ENCODE measurements at regions not wholly inside any gene's neighbourhood (a gene's known extent, or its start where the extent isn't known, plus 50 kb on each side); places are given as distances from the start of the nearest gene placed in this dataset.

DNA sequence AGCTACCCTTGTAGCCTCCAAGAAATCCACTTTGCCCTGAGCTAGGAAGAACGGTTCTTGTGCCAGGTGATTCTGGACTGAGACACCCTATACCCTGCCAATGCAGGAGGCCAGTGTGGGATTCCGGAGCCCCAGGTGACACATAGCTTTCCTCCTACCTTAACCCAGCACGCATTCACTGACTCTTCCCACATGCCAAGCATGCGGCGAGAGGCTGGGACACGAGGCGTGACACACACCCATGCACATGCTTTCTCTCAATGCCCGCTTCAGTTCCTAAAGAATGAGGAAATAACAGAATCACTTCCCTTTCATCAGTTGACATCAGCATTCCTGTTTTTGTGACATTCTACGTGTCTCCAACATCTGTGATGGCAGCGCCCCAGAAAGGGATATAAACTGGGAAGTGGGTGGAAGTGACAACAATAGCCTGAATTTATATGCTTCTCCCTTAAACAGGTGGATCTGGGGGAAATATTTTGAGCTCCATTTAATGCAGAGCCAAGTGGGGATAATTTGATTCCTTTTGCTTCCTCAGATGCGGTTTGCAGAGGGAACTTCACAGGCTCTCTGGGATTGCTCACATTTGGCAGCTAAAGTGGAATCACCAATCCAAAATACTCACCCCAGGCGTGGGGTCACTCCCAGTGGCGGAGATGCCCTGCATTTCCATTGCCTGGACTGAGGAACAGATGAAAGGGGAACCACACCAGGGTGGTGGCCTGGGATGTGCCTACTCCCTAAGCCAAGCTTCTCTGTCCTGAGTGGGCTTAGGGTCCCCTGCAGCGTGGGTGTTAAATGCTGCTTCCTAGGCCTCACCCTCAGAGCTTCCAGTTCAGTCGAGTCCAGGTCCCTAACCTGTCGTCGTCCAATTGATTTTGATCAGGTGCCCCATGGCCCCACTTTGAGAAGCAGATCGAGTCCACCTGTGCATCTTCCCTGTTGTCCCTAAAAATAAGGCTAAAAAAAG, 445.1 kb downstream of the SIPA1L2 start:
- Mint-ChIP-seq H3K4me1 (no peaks in the 10 kb centered on the region), H3K4me3 (no peak overlapping the region), H3K36me3 (no peaks in the 10 kb centered on the region), H3K9me3 (no peaks in the 10 kb centered on the region), H3K27ac (no peak overlapping the region), H3K27me3 (peaks cover 39% of the 10 kb centered on the region)
- ATAC-seq = no peak

DNA sequence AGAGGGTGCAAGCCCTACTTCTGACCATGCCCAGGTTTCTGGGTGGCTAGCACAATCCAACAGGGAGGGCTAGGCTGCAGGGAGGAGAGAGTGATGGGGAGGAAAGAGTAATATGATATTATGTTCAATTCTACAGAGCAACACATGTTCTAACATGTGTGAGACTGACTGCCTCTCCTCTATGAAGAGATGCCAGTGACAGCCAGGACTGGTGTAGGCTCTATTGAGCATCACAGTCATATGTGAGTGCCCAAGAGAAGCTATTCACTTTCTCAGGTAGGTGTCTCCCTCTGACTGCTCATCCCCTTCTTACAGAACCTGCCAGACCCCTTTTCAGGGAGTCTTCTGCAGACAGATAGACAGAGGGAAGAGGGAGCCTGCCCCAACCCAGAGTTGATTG, 446.1 kb downstream of the SIPA1L2 start:
- no peaks in the 10 kb centered on the region for H3K4me1 Mint-ChIP-seq
- no peak for ATAC-seq
- H3K36me3 Mint-ChIP-seq = no peaks in the 10 kb centered on the region
- H3K4me3 Mint-ChIP-seq = no peak overlapping the region
- peaks cover 44% of the 10 kb centered on the region for H3K27me3 Mint-ChIP-seq
- H3K27ac Mint-ChIP-seq = no peak overlapping the region
- H3K9me3 Mint-ChIP-seq = no peaks in the 10 kb centered on the region

DNA sequence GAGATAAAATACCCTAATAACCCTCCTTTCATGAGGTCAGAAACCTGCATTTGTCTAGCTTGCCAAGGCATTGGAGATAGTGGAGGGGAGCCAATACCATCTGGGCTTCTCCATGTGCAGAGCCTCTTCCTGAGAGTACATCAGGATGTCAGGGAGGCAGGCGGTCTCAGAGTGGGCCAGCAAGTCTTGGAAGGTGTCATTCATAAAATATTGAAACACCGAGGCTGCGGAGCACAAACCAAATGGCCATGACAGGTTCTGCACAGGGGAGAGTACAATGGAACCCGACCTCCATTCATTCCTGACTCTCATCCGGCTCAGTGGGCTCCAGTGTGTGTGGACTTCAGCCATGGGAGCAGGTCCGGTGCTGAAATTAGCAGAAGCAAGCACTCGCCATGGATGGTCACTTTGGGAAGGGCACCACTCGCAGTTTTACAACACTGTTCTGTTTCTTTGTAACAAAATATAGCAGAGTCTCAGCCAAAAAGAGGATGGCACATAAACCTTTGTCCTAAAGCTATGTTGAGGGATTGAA, 446.6 kb downstream of the SIPA1L2 start:
- no peak overlapping the region for H3K4me3 Mint-ChIP-seq
- H3K27me3 Mint-ChIP-seq = peaks cover 49% of the 10 kb centered on the region
- H3K4me1 Mint-ChIP-seq = no peaks in the 10 kb centered on the region
- H3K36me3 Mint-ChIP-seq = no peaks in the 10 kb centered on the region
- no peak for ATAC-seq
- no peaks in the 10 kb centered on the region for H3K9me3 Mint-ChIP-seq
- H3K27ac Mint-ChIP-seq = no peak overlapping the region

DNA sequence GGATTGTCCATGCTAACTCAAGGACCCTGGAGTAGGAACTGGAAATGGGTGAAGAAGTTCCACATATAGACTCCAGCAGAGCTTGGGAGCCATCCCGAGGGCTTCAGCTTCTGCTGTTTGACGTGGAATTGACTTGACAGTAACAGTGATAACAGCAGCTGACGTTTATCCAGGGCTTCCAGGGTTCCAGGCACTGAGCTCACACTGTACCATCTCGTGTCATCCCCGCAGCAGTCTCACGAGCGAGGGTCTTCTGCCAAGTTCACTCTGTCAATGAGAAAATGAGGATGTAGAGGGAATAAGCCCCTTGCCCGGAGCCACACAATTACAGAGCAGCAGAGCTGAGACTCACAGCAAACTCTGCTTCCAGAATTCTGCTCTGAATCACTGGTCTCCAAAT, 447.7 kb downstream of the SIPA1L2 start:
- H3K36me3 Mint-ChIP-seq = no peaks in the 10 kb centered on the region
- no peak overlapping the region for H3K4me3 Mint-ChIP-seq
- no peaks in the 10 kb centered on the region for H3K4me1 Mint-ChIP-seq
- no peaks in the 10 kb centered on the region for H3K9me3 Mint-ChIP-seq
- no peak overlapping the region for H3K27ac Mint-ChIP-seq
- H3K27me3 Mint-ChIP-seq = peaks cover 51% of the 10 kb centered on the region
- ATAC-seq = no peak

DNA sequence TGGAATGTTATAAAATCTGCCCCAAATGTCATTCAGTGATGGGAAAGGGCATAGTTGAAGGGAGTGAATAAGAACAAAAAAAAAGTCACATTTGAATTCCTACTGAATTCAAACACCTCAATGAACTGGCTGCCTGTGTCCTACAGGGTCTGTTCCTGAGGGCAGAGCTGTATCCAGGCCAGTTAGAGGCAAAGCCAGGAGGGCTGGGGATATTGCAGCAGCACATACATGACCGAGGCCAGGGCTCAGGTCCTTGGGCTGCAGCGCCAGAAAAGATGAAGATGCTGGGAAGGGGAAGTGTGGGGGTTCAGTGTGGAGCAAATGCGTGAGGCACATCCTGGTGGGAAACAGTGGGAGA, 449.2 kb downstream of the SIPA1L2 start:
- ATAC-seq = no peak
- Mint-ChIP-seq H3K4me3 (no peak overlapping the region), H3K9me3 (no peaks in the 10 kb centered on the region), H3K4me1 (no peaks in the 10 kb centered on the region), H3K27me3 (peaks cover 50% of the 10 kb centered on the region), H3K36me3 (no peaks in the 10 kb centered on the region), H3K27ac (no peak overlapping the region)

DNA sequence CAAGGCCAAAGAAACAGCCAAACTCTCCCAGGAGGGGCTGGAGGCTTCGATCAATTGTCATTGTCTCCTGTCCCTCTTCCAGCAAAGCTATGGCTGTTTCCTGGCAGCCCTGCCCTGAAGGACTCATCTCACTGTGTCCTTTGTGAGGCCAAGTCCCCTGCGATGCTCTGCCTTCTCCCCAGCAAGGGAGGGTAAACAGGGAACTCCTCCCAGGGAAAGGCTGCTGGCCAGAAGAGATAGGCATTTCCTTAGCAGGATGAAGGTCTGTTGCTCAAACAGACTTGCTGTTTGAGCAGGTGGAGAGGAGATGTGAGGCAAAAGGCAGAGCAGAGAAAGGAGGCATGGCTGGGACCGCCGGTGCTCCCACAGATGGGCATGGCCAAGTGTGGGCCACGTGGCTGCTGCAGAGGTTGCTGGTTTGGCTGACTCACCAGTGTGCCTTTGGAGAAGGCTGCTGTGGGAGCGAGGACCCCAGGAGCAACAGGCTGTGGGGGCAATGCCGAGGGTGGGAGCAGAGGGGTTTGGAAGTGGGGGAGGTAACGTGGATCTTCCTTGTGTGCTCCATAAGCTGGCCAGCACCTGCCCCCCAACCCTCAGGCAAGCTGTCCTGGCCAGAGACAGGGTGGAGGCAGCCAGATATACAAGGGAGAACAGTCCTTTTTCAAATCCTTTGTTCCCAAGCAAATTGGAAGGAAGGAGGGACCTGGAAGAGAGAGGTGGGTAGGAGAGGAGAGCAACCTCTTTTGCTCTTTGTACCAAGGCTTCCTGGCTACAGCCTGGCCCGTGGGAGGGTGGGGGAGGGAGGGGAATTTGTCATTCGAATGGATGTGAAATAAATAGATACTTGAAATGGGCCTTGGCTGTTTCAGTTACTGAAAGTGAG, 449.8 kb downstream of the SIPA1L2 start:
- no peak overlapping the region for H3K27ac Mint-ChIP-seq
- ATAC-seq = no peak
- peaks cover 56% of the 10 kb centered on the region for H3K27me3 Mint-ChIP-seq
- no peaks in the 10 kb centered on the region for H3K9me3 Mint-ChIP-seq
- no peak overlapping the region for H3K4me3 Mint-ChIP-seq
- no peaks in the 10 kb centered on the region for H3K4me1 Mint-ChIP-seq
- no peaks in the 10 kb centered on the region for H3K36me3 Mint-ChIP-seq

DNA sequence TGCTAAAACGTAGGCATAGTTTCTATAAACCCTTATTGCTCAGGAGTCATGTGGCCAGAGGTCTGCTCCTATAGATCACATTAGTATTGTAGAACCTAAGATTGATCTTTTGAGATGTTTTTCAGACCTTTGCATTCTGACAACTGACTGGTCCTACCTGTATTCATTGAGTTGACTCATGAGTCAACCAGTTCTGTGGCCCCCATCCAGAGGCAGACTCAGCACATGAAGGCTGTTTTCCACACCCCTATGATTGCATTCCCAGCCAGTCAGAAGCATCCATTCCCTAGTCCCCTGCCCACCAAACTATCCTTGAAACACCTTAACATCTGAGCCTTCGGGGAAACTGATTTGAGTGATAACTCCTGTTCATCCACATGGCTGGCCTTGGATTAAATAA, 451.7 kb downstream of the SIPA1L2 start:
- H3K4me3 Mint-ChIP-seq = no peak overlapping the region
- no peak overlapping the region for H3K27ac Mint-ChIP-seq
- no peaks in the 10 kb centered on the region for H3K9me3 Mint-ChIP-seq

DNA sequence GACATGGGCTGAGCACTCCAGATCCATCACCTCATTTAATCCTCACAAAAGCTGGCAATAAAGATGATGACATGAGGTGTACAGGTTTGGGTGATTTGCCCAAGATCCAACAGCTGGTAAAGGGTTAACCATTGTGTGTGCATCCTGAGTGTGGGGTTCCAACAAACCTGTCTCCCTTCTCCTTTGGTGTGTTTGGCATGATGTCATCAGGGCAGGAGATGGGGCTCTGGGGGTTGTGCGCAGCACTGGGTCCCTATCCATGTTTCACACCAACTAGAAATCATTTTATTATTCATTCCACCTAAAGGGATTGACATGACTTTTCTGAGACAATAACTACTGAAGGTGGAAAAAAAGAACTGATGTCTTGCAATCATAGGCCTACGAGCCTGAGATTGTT, 452.5 kb downstream of the SIPA1L2 start:
- Mint-ChIP-seq H3K9me3 (no peaks in the 10 kb centered on the region), H3K27me3 (peaks cover 60% of the 10 kb centered on the region), H3K4me1 (no peaks in the 10 kb centered on the region), H3K4me3 (no peak overlapping the region), H3K36me3 (no peaks in the 10 kb centered on the region), H3K27ac (no peak overlapping the region)
- ATAC-seq = no peak

More for the DNA sequence above, 451.7 kb downstream of the SIPA1L2 start:
- peaks cover 60% of the 10 kb centered on the region for H3K27me3 Mint-ChIP-seq
- no peak for ATAC-seq
- H3K36me3 Mint-ChIP-seq = no peaks in the 10 kb centered on the region
- H3K4me1 Mint-ChIP-seq = no peaks in the 10 kb centered on the region

DNA sequence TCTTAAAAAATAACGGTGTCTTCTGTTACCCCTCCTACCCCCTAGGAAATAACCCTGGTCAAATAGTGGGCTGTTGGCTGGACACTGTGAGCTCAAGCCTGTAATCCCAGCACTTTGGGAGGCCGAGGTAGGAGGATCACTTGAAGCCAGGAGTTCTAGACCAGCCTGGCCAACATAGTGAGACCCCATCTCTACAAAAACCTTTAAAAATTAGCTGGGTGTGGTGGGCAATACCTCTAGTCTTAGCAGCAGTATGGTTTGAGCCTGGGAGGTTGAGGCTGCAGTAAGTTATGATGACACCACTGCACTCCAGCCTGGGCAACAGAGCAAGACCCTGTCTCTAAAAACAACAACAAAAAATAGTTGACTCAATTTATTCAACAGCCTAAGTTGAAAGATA, 453.7 kb downstream of the SIPA1L2 start:
- H3K27ac Mint-ChIP-seq = no peak overlapping the region
- H3K4me1 Mint-ChIP-seq = no peaks in the 10 kb centered on the region
- H3K4me3 Mint-ChIP-seq = no peak overlapping the region
- no peaks in the 10 kb centered on the region for H3K36me3 Mint-ChIP-seq
- H3K27me3 Mint-ChIP-seq = peaks cover 47% of the 10 kb centered on the region
- ATAC-seq = no peak
- no peaks in the 10 kb centered on the region for H3K9me3 Mint-ChIP-seq

DNA sequence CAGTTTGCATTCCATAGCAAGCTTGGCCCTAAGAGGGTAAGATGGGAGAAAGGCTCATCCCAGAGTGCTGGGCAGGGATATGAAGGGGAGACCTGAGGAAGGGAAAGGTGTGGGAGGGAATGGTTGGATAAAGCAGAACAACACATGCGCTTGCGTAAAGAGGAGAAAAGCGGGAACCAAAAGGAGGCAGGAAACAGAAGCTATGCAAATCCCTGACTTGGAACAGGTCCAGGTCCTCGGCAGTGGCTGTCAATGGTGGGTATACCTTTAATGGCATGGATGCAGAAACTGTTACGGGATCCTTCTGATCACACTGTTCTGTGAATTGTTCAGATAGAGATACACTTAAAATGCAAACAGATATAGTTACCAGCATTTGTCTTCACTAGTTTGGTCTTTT, 455.6 kb downstream of the SIPA1L2 start:
- H3K36me3 Mint-ChIP-seq = no peaks in the 10 kb centered on the region
- no peak overlapping the region for H3K4me3 Mint-ChIP-seq
- no peak for ATAC-seq
- no peaks in the 10 kb centered on the region for H3K4me1 Mint-ChIP-seq
- H3K27ac Mint-ChIP-seq = no peak overlapping the region
- peaks cover 33% of the 10 kb centered on the region for H3K27me3 Mint-ChIP-seq
- no peaks in the 10 kb centered on the region for H3K9me3 Mint-ChIP-seq

DNA sequence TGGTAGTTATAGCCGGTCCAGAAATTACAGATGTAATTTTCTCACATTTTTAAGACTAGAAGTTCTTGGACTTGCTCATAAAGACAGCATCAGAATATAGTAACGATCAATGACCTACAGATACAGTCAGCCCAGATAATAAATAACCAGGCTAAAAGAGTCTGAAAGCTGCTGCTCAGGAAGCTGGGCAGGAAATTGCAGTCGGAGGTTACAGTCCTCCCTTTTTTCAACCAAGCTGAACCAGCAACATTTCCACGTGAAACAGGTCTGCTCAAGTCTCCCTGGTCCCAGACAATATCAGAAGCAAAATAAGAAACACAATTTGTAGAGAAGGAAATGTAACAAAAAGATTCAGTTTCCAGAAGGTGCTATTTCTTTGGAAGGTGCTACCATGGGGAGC, 457.4 kb downstream of the SIPA1L2 start:
- Mint-ChIP-seq H3K36me3 (no peaks in the 10 kb centered on the region), H3K9me3 (no peaks in the 10 kb centered on the region), H3K4me1 (no peaks in the 10 kb centered on the region), H3K27me3 (peaks cover 23% of the 10 kb centered on the region), H3K4me3 (no peak overlapping the region), H3K27ac (no peak overlapping the region)
- no peak for ATAC-seq

DNA sequence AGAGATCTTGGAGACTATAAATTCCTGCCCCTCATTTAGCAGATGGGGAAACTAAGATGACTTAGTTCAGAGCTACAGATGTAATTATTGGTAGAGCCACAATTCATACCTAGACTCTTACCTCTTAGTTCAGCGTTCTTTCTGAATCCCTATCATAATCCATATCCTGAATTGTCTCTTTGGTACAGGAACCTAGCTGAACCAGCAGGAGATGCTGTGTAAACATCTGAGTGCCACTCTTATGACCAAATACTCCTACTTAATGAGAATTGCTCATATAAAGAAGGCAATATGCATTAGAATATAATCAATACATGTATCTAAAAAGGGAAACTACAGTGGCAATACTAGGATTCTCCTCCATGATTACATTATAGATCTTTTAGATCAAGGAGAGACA, 459.0 kb downstream of the SIPA1L2 start:
- H3K4me3 Mint-ChIP-seq = no peak overlapping the region
- no peaks in the 10 kb centered on the region for H3K9me3 Mint-ChIP-seq
- H3K4me1 Mint-ChIP-seq = no peaks in the 10 kb centered on the region
- no peaks in the 10 kb centered on the region for H3K36me3 Mint-ChIP-seq
- ATAC-seq = no peak
- peaks cover 12% of the 10 kb centered on the region for H3K27me3 Mint-ChIP-seq
- no peak overlapping the region for H3K27ac Mint-ChIP-seq

DNA sequence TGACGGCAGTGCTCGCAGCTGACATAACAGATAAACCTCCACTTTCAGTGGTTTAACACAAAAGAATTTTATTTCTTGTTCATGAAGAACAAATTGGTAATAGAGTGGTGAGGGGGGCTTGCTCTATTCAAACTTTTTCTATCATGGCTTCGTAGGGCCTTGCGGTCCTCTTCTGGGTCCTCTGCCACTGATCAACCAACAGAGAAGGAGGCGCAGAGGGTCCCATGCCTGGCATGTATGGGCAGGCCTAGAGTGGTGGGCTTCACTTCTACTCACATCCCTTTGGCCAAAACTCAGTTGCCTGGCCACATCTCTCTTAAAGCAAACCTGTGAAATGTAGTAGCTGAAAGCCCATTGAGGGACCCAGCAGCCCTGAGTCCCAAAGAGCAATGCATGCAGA, 460.5 kb downstream of the SIPA1L2 start:
- no peak overlapping the region for H3K4me3 Mint-ChIP-seq
- peaks cover 3% of the 10 kb centered on the region for H3K9me3 Mint-ChIP-seq
- no peaks in the 10 kb centered on the region for H3K27me3 Mint-ChIP-seq
- no peak overlapping the region for H3K27ac Mint-ChIP-seq
- no peak for ATAC-seq
- no peaks in the 10 kb centered on the region for H3K36me3 Mint-ChIP-seq
- H3K4me1 Mint-ChIP-seq = no peaks in the 10 kb centered on the region

DNA sequence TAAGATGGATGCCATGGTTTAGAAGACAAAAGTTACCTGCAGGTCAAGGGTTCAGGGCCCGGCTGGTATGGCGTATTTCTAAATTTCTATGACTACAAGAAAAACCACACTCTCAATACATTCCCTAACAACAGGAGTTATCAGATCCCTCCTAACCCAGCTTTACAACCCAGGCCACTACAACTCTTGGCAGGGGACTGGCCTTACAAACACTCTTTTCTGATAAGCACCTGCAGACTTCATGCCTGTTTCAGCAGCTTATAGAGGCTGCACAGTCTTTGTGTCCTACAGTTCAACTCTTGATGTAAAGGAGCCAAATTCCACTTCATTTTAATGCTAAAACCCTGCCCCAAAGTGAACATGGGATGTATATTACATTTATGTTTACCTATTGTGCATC, 461.4 kb downstream of the SIPA1L2 start:
- no peak for ATAC-seq
- no peak overlapping the region for H3K27ac Mint-ChIP-seq
- no peaks in the 10 kb centered on the region for H3K4me1 Mint-ChIP-seq
- H3K36me3 Mint-ChIP-seq = no peaks in the 10 kb centered on the region
- no peaks in the 10 kb centered on the region for H3K27me3 Mint-ChIP-seq
- peaks cover 3% of the 10 kb centered on the region for H3K9me3 Mint-ChIP-seq
- H3K4me3 Mint-ChIP-seq = no peak overlapping the region

DNA sequence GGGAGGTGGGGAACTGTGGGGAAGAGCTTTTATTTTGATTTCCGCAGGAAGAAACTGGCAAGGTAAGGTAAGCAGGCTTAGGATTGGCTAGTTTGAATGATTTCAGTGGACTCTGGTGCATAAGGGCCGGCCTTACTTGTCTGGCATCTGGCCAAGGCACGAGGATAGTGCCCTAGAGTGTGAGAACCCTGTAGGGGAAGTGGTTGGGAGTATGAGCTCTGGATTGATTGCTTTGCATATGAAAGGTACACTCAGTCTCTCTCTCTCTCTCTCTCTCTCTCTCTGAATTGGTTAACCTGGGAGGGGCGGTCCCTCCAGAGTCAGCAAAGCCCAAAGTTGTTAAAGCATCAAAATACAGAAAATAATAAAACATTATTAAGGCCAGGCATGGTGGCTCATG, 463.0 kb downstream of the SIPA1L2 start:
- H3K27ac Mint-ChIP-seq = no peak overlapping the region
- H3K27me3 Mint-ChIP-seq = no peaks in the 10 kb centered on the region
- no peak for ATAC-seq
- peaks cover 6% of the 10 kb centered on the region for H3K9me3 Mint-ChIP-seq
- H3K4me1 Mint-ChIP-seq = no peaks in the 10 kb centered on the region
- H3K36me3 Mint-ChIP-seq = no peaks in the 10 kb centered on the region
- no peak overlapping the region for H3K4me3 Mint-ChIP-seq

Measured in stimulated activated memory B cell treated with anti-CD40 and anti-IgM and Interleukin-4, amounts not matched to agents 10 μg/mL and 1 μg/mL and 100 μg/mL, for 72 hours (primary cell).